Testis (tissue), 2 donors: ENCODE measurements at regions not wholly inside any gene's neighbourhood (a gene's known extent, or its start where the extent isn't known, plus 50 kb on each side); places are given as distances from the start of the nearest gene placed in this dataset.

ENCODE experiments used
- DNase-seq: peaks from one replicate; pipeline ENCODE4 v3.0.0-alpha.2; 2019
- H3K27ac ChIP-seq, 2 donors: fragments of 200-600 bp; sonication (generic); one replicate each; pipeline ENCODE4 v1.5.1; 2019
- H3K27me3 ChIP-seq: fragments of 200-600 bp; sonication (generic); one replicate; pipeline ENCODE4 v1.5.1; 2019
- H3K36me3 ChIP-seq: fragments of 200-600 bp; sonication (generic); one replicate; pipeline ENCODE4 v1.5.1; 2017; ENCODE audit warnings: low read depth; ENCODE audit errors: missing control alignments
- H3K4me1 ChIP-seq: fragments of 200-600 bp; sonication (generic); one replicate; pipeline ENCODE4 v1.5.1; 2019
- H3K4me3 ChIP-seq, 2 donors: fragments of 200-600 bp; sonication (generic); one replicate each; pipeline ENCODE4 v1.5.1; 2017 to 2019
- H3K9me3 ChIP-seq: fragments of 200-600 bp; sonication (generic); one replicate; pipeline ENCODE4 v1.5.1; 2017
- CTCF ChIP-seq, 3 experiments: fragments of 450-650 bp in 2 of 3; fragments of 200-600 bp in 1 of 3; sonication (generic) in 1 of 3; IDR thresholded peaks; one replicate each; pipeline ENCODE4 v1.5.1; 2016 to 2019; ENCODE audit warnings: antibody characterized with exemption in 3 of 3, mild to moderate bottlenecking in 2 of 3, moderate library complexity in 1 of 3
- POLR2A ChIP-seq: fragments of 450-650 bp; IDR thresholded peaks from one replicate; pipeline ENCODE4 v1.6.1; 2017; ENCODE audit warnings: antibody characterized with exemption, mild to moderate bottlenecking, moderate library complexity
- WGBS, 2 donors: methylation state at CpG; one replicate each; pipeline ENCODE4 v1.1.5; 2018; 5-methylcytosine and 5-hydroxymethylcytosine counted together
- intact Hi-C: fragments of 100-400 bp; cut with DNase I; formaldehyde crosslinking; loops from one replicate; pipeline ENCODE4 v1.15.1; 2023; ENCODE audit warnings: low total_unique reads

GRCh38 chr13:74641586-74641985, 507.4 kb upstream of the KLF12 start:
- WGBS, 2 donors, result 87 to 93% methylated on average over 4 of the region's 4 CpGs
- TF ChIP-seq CTCF (IDR thresholded peaks at IDR 0.05) (no peak), POLR2A (no peak)
- Histone ChIP-seq H3K27me3 (no peaks in the 10 kb centered on the region), H3K4me3 (no peak overlapping the region), H3K9me3 (no peaks in the 10 kb centered on the region), H3K27ac (no peak overlapping the region), H3K36me3 (no peaks in the 10 kb centered on the region), H3K4me1 (no peaks in the 10 kb centered on the region)
- no peak for DNase-seq
- intact Hi-C loops, result no loop called here

GRCh38 chr13:74633734-74634133, 499.5 kb upstream of the KLF12 start:
- H3K27ac ChIP-seq, result no peak overlapping the region
- no peak for TF ChIP-seq POLR2A
- TF ChIP-seq CTCF (IDR thresholded peaks at IDR 0.05), result no peak
- no peaks in the 10 kb centered on the region for H3K36me3 ChIP-seq
- H3K4me1 ChIP-seq, result no peaks in the 10 kb centered on the region
- H3K27me3 ChIP-seq, result no peaks in the 10 kb centered on the region
- no peaks in the 10 kb centered on the region for H3K9me3 ChIP-seq
- 94 to 98% methylated on average over 2 of the region's 2 CpGs for WGBS, 2 donors
- DNase-seq, result no peak
- intact Hi-C loops, result no loop called here
- H3K4me3 ChIP-seq, result no peak overlapping the region

GRCh38 chr13:74629985-74630384, 495.8 kb upstream of the KLF12 start:
- Histone ChIP-seq H3K4me1 (no peaks in the 10 kb centered on the region), H3K27me3 (no peaks in the 10 kb centered on the region), H3K4me3 (no peak overlapping the region), H3K36me3 (no peaks in the 10 kb centered on the region), H3K27ac (no peak overlapping the region), H3K9me3 (no peaks in the 10 kb centered on the region)
- intact Hi-C loops, result no loop called here
- no peak for TF ChIP-seq POLR2A
- TF ChIP-seq CTCF (IDR thresholded peaks at IDR 0.05), result no peak
- 76 to 81% methylated on average over 3 of the region's 3 CpGs for WGBS, 2 donors
- no peak for DNase-seq

GRCh38 chr13:74625541-74625940, 491.3 kb upstream of the KLF12 start:
- H3K9me3 ChIP-seq, result no peaks in the 10 kb centered on the region
- DNase-seq, result no peak
- 91 to 92% methylated on average over 1 of the region's 1 CpG for WGBS, 2 donors
- no peaks in the 10 kb centered on the region for H3K27me3 ChIP-seq
- TF ChIP-seq CTCF (IDR thresholded peaks at IDR 0.05), result no peak
- TF ChIP-seq POLR2A, result no peak
- H3K36me3 ChIP-seq, result no peaks in the 10 kb centered on the region
- H3K4me1 ChIP-seq, result no peaks in the 10 kb centered on the region
- H3K4me3 ChIP-seq, result no peak overlapping the region
- H3K27ac ChIP-seq, result no peak overlapping the region
- intact Hi-C loops, result no loop called here

GRCh38 chr13:74623761-74624160, 489.6 kb upstream of the KLF12 start:
- H3K27ac ChIP-seq, result no peak overlapping the region
- no peak overlapping the region for H3K4me3 ChIP-seq
- WGBS, 2 donors, result 81 to 89% methylated on average over 1 of the region's 1 CpG
- no peaks in the 10 kb centered on the region for H3K9me3 ChIP-seq
- no peak for DNase-seq
- H3K27me3 ChIP-seq, result no peaks in the 10 kb centered on the region
- no peaks in the 10 kb centered on the region for H3K36me3 ChIP-seq
- no peak for TF ChIP-seq POLR2A
- no peak for TF ChIP-seq CTCF (IDR thresholded peaks at IDR 0.05)
- H3K4me1 ChIP-seq, result no peaks in the 10 kb centered on the region
- intact Hi-C loops, result no loop called here
